ENCODE measurements at regions not wholly inside any gene's neighbourhood (a gene's known extent, or its start where the extent isn't known, plus 50 kb on each side); places are given as distances from the start of the nearest gene placed in this dataset.

DNA sequence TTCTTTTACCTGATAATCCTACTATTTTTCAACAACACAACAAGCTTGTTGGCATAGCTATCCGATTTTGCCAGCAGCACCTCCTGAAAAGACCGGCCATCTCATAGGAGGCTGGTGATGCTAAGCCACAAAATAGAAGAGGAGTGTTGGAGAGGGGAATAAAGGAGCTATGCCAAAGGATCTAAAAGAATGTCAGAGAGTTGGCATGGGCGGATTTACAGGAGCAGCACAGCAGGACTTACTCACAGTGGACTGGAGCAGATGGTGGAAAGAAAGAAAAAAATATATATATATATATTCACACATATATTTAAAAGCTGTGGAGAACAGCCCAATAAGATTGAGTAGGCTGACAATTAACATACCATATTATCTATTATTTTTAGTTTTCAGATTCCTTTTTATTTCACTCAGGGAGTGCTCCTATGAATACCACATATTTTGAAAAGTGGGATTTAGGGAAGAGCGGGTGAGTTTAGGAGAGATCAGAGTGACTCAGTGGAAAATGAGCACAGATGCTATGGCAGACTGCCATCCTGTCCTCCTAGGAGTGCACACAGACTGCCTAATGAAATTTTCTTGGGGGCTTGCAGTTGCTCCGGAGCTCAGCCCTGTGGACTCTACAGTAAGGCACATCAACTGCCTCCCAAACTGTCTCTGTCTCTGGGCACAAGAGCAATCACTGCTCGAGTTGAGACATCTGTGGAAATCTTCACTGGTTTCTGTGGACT is 394.4 kb upstream of the CHRM3 start:
- TF ChIP-seq, protein P1, sequence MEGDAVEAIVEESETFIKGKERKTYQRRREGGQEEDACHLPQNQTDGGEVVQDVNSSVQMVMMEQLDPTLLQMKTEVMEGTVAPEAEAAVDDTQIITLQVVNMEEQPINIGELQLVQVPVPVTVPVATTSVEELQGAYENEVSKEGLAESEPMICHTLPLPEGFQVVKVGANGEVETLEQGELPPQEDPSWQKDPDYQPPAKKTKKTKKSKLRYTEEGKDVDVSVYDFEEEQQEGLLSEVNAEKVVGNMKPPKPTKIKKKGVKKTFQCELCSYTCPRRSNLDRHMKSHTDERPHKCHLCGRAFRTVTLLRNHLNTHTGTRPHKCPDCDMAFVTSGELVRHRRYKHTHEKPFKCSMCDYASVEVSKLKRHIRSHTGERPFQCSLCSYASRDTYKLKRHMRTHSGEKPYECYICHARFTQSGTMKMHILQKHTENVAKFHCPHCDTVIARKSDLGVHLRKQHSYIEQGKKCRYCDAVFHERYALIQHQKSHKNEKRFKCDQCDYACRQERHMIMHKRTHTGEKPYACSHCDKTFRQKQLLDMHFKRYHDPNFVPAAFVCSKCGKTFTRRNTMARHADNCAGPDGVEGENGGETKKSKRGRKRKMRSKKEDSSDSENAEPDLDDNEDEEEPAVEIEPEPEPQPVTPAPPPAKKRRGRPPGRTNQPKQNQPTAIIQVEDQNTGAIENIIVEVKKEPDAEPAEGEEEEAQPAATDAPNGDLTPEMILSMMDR (IDR thresholded peaks at IDR 0.05), result no peak
- TF ChIP-seq POLR2A (IDR thresholded peaks at IDR 0.05), result no peak
- TF ChIP-seq POLR2AphosphoS5 (IDR thresholded peaks at IDR 0.05), result no peak
